ENCODE measurements at regions not wholly inside any gene's neighbourhood (a gene's known extent, or its start where the extent isn't known, plus 50 kb on each side); places are given as distances from the start of the nearest gene placed in this dataset.

- no peak for DNase-seq (ENCODE audit: low spot score)
Measured at GRCh38 chr4:149296503-149296902, 519.1 kb downstream of the IQCM start.

- no peak for DNase-seq (ENCODE audit: low spot score)
Measured at GRCh38 chr4:149296084-149296483, 519.6 kb downstream of the IQCM start.

GRCh38 chr4:149294601-149295000, 521.0 kb downstream of the IQCM start:
- DNase-seq (ENCODE audit: low spot score): no peak

GRCh38 chr4:149293046-149293649, 522.5 kb downstream of the IQCM start:
- DNase-seq (ENCODE audit: low spot score): no peak

- DNase-seq (ENCODE audit: low spot score): peak; percentile 67
Measured at GRCh38 chr4:149292425-149293007, 523.1 kb downstream of the IQCM start.

GRCh38 chr4:149291463-149291862, 524.2 kb downstream of the IQCM start:
- no peak for DNase-seq (ENCODE audit: low spot score)

GRCh38 chr4:149280806-149281205, 534.8 kb downstream of the IQCM start:
- no peak for DNase-seq (ENCODE audit: low spot score)

- DNase-seq (ENCODE audit: low spot score): no peak
Measured at GRCh38 chr4:149279776-149280175, 535.9 kb downstream of the IQCM start.

GRCh38 chr4:149279331-149279730, 536.3 kb downstream of the IQCM start:
- no peak for DNase-seq (ENCODE audit: low spot score)

- no peak for DNase-seq (ENCODE audit: low spot score)
Measured at GRCh38 chr4:149277705-149278104, 537.9 kb downstream of the IQCM start.

GRCh38 chr4:149269835-149270234, 545.8 kb downstream of the IQCM start:
- DNase-seq (ENCODE audit: low spot score): no peak

- DNase-seq (ENCODE audit: low spot score): no peak
Measured at GRCh38 chr4:149266301-149266700, 549.3 kb downstream of the IQCM start.

- DNase-seq (ENCODE audit: low spot score): no peak
Measured at GRCh38 chr4:149265645-149266044, 550.0 kb downstream of the IQCM start.

- DNase-seq (ENCODE audit: low spot score): no peak
Measured at GRCh38 chr4:149264093-149264733, 551.4 kb downstream of the IQCM start.

- DNase-seq (ENCODE audit: low spot score): no peak
Measured at GRCh38 chr4:149248191-149248764, 567.4 kb downstream of the IQCM start.

GRCh38 chr4:149247164-149247563, 568.5 kb downstream of the IQCM start:
- no peak for DNase-seq (ENCODE audit: low spot score)

- no peak for DNase-seq (ENCODE audit: low spot score)
Measured at GRCh38 chr4:149245333-149245732, 570.3 kb downstream of the IQCM start.

GRCh38 chr4:149238097-149238496, 577.5 kb downstream of the IQCM start:
- DNase-seq (ENCODE audit: low spot score): no peak

- DNase-seq (ENCODE audit: low spot score): no peak
Measured at GRCh38 chr4:149234798-149235197, 580.8 kb downstream of the IQCM start.

GRCh38 chr4:149223659-149224058, 592.0 kb downstream of the IQCM start:
- no peak for DNase-seq (ENCODE audit: low spot score)

GRCh38 chr4:149218672-149219071, 597.0 kb downstream of the IQCM start:
- no peak for DNase-seq (ENCODE audit: low spot score)

- DNase-seq (ENCODE audit: low spot score): no peak
Measured at GRCh38 chr4:149214301-149214700, 601.3 kb downstream of the IQCM start.

GRCh38 chr4:149211876-149212275, 603.8 kb downstream of the IQCM start:
- no peak for DNase-seq (ENCODE audit: low spot score)
